ENCODE measurements at regions not wholly inside any gene's neighbourhood (a gene's known extent, or its start where the extent isn't known, plus 50 kb on each side); places are given as distances from the start of the nearest gene placed in this dataset.

DNA sequence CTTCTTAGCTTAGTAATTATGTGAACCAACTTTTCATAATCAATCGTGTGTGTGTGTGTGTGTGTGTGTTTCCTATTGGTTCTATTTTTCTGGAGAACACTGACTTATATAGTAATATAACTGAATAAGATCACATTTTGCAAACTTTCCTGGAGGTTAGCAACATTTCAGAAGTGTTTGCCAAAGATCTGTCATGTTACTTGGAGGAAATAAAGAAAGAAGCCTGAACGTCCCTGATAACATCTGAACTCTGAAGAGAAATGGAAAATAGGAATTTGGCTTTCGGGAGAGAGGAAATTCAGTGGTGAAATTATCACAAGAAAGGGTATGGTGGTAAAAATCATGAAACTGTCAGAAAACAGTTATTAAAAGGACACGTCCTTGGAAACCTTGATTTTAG is 984.4 kb upstream of the AUTS2 start:
- TF ChIP-seq POLR2AphosphoS5 (IDR thresholded peaks at IDR 0.05; ENCODE audit: low read depth) (no peak), EZH2phosphoT487 (IDR thresholded peaks at IDR 0.05; ENCODE audit: unreplicated experiment) (no peak), EZH2 (IDR thresholded peaks at IDR 0.05; ENCODE audit: low read depth, unreplicated experiment) (no peak), CREB1 (CRISPR knock-in tag; IDR thresholded peaks at IDR 0.05; ENCODE audit: low read depth) (no peak), ZNF114 (CRISPR knock-in tag; IDR thresholded peaks at IDR 0.05) (no peak), JUNB (IDR thresholded peaks at IDR 0.05; ENCODE audit: unreplicated experiment) (no peak)
- TF ChIP-seq, protein P1, sequence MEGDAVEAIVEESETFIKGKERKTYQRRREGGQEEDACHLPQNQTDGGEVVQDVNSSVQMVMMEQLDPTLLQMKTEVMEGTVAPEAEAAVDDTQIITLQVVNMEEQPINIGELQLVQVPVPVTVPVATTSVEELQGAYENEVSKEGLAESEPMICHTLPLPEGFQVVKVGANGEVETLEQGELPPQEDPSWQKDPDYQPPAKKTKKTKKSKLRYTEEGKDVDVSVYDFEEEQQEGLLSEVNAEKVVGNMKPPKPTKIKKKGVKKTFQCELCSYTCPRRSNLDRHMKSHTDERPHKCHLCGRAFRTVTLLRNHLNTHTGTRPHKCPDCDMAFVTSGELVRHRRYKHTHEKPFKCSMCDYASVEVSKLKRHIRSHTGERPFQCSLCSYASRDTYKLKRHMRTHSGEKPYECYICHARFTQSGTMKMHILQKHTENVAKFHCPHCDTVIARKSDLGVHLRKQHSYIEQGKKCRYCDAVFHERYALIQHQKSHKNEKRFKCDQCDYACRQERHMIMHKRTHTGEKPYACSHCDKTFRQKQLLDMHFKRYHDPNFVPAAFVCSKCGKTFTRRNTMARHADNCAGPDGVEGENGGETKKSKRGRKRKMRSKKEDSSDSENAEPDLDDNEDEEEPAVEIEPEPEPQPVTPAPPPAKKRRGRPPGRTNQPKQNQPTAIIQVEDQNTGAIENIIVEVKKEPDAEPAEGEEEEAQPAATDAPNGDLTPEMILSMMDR (conservative IDR thresholded peaks at IDR 0.05; ENCODE audit: low read depth in 2 of 2) = no peak
- TF ChIP-seq, protein P2, sequence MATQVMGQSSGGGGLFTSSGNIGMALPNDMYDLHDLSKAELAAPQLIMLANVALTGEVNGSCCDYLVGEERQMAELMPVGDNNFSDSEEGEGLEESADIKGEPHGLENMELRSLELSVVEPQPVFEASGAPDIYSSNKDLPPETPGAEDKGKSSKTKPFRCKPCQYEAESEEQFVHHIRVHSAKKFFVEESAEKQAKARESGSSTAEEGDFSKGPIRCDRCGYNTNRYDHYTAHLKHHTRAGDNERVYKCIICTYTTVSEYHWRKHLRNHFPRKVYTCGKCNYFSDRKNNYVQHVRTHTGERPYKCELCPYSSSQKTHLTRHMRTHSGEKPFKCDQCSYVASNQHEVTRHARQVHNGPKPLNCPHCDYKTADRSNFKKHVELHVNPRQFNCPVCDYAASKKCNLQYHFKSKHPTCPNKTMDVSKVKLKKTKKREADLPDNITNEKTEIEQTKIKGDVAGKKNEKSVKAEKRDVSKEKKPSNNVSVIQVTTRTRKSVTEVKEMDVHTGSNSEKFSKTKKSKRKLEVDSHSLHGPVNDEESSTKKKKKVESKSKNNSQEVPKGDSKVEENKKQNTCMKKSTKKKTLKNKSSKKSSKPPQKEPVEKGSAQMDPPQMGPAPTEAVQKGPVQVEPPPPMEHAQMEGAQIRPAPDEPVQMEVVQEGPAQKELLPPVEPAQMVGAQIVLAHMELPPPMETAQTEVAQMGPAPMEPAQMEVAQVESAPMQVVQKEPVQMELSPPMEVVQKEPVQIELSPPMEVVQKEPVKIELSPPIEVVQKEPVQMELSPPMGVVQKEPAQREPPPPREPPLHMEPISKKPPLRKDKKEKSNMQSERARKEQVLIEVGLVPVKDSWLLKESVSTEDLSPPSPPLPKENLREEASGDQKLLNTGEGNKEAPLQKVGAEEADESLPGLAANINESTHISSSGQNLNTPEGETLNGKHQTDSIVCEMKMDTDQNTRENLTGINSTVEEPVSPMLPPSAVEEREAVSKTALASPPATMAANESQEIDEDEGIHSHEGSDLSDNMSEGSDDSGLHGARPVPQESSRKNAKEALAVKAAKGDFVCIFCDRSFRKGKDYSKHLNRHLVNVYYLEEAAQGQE (IDR thresholded peaks at IDR 0.05; ENCODE audit: unreplicated experiment) = no peak
- TF ChIP-seq, protein P3, sequence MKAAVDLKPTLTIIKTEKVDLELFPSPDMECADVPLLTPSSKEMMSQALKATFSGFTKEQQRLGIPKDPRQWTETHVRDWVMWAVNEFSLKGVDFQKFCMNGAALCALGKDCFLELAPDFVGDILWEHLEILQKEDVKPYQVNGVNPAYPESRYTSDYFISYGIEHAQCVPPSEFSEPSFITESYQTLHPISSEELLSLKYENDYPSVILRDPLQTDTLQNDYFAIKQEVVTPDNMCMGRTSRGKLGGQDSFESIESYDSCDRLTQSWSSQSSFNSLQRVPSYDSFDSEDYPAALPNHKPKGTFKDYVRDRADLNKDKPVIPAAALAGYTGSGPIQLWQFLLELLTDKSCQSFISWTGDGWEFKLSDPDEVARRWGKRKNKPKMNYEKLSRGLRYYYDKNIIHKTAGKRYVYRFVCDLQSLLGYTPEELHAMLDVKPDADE (IDR thresholded peaks at IDR 0.05) = no peak
